ENCODE measurements at regions not wholly inside any gene's neighbourhood (a gene's known extent, or its start where the extent isn't known, plus 50 kb on each side); places are given as distances from the start of the nearest gene placed in this dataset.
"Not testable (repeated sequence)": the region's sequence is repeated elsewhere in the genome, so short reads cannot be mapped to it uniquely, and the experiment has no call there.

DNA sequence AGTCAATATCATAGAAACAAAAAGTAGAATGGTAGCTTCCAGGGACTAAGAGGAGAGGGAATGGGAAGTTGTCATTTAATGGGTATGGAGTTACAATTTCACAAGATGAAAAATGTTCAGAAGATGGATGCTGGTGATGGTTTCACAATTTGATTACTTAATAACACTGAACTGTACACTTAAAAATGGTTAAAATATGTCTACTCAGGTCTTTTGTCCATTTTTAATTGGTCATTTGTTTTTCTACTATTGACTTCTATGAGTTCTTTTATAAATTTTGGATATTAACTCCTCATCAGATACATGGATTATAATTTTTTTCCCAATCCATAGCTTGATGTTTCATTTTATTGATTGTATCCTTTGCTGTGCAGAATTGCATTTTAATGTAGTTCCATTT is 275.5 kb downstream of the AKAIN1 start:
- TF ChIP-seq, protein P1, sequence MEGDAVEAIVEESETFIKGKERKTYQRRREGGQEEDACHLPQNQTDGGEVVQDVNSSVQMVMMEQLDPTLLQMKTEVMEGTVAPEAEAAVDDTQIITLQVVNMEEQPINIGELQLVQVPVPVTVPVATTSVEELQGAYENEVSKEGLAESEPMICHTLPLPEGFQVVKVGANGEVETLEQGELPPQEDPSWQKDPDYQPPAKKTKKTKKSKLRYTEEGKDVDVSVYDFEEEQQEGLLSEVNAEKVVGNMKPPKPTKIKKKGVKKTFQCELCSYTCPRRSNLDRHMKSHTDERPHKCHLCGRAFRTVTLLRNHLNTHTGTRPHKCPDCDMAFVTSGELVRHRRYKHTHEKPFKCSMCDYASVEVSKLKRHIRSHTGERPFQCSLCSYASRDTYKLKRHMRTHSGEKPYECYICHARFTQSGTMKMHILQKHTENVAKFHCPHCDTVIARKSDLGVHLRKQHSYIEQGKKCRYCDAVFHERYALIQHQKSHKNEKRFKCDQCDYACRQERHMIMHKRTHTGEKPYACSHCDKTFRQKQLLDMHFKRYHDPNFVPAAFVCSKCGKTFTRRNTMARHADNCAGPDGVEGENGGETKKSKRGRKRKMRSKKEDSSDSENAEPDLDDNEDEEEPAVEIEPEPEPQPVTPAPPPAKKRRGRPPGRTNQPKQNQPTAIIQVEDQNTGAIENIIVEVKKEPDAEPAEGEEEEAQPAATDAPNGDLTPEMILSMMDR (IDR thresholded peaks at IDR 0.05) = no peak
- no peak overlapping the region for H3K4me3 ChIP-seq
- intact Hi-C loops (cut with DNase I) = no loop called here
- no peaks in the 10 kb centered on the region for H3K9me3 ChIP-seq
- H3K4me1 ChIP-seq = no peaks in the 10 kb centered on the region
- no peak overlapping the region for H3K27ac ChIP-seq
- DNase-seq = no peak
- no peak for ATAC-seq
- no peaks in the 10 kb centered on the region for H3K36me3 ChIP-seq
- no peaks in the 10 kb centered on the region for H3K27me3 ChIP-seq (ENCODE audit: low read depth)

DNA sequence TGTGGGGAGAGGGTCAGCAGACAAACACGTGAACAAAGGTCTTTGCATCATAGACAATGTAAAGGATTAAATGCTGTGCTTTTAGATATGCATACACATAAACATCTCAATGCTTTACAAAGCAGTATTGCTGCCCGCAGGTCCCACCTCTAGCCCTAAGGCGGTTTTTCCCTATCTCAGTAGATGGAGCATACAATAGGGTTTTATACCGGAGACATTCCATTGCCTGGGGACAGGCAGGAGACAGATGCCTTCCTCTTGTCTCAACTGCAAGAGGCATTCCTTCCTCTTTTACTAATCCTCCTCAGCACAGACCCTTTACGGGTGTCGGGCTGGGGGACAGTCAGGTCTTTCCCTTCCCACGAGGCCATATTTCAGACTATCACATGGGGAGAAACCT is 279.5 kb downstream of the AKAIN1 start:
- intact Hi-C loops (cut with DNase I); H3K36me3 ChIP-seq; DNase-seq; H3K27me3 ChIP-seq (ENCODE audit: low read depth); H3K27ac ChIP-seq; H3K4me1 ChIP-seq; H3K9me3 ChIP-seq; ATAC-seq; H3K4me3 ChIP-seq: not testable (repeated sequence)

DNA sequence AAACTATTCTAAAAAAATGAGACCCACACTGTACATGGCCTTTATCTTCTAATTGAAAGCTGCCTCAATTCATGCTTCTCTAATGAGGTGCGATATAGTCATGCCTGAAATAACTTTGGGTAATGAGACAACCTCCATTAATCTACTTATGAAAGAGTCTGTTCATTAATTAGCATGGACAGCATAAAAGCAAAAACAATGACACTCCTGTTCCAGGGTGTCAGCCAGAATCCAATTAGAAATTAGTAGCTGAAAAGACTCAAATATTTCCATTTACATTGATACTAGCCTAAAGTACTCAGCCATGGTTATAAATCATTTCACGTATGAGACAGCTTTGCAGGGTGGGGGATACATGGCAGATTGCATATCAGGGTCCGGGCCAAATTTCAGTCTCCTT is 288.7 kb downstream of the AKAIN1 start:
- Histone ChIP-seq H3K9me3 (no peaks in the 10 kb centered on the region), H3K36me3 (no peaks in the 10 kb centered on the region)

DNA sequence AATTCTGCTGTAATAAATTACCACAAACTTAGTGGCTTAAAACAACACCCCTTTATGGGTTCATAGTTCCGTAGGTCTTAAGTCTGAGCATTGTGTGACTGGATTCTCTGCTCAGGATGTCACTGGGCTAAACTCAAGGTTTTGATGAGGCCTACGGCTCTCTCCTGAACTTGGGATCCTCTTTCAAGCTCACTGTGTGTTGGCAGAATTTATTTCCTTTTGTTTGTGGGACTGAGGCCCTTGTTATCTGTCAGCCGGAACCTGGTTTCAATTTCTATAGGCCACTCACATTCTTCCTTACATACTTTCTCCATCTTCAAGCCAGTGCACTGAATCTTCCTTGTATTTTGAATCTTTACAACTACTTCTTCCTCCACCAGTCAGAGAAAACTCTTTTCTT is 290.2 kb downstream of the AKAIN1 start:
- no peaks in the 10 kb centered on the region for H3K36me3 ChIP-seq
- DNase-seq = no peak
- no peak overlapping the region for H3K4me3 ChIP-seq
- H3K27ac ChIP-seq = no peak overlapping the region
- no peak for ATAC-seq
- no peaks in the 10 kb centered on the region for H3K9me3 ChIP-seq
- intact Hi-C loops (cut with DNase I) = no loop called here
- no peaks in the 10 kb centered on the region for H3K4me1 ChIP-seq
- H3K27me3 ChIP-seq (ENCODE audit: low read depth) = no peaks in the 10 kb centered on the region
- TF ChIP-seq, protein P1 (IDR thresholded peaks at IDR 0.05) = no peak

More for the DNA sequence above, 288.7 kb downstream of the AKAIN1 start:
- intact Hi-C loops (cut with DNase I) = no loop called here
- H3K27me3 ChIP-seq (ENCODE audit: low read depth) = no peaks in the 10 kb centered on the region
- TF ChIP-seq, protein P1 (IDR thresholded peaks at IDR 0.05) = no peak
- H3K4me1 ChIP-seq = no peaks in the 10 kb centered on the region
- no peak overlapping the region for H3K4me3 ChIP-seq
- ATAC-seq = no peak
- H3K27ac ChIP-seq = no peak overlapping the region
- DNase-seq = no peak

DNA sequence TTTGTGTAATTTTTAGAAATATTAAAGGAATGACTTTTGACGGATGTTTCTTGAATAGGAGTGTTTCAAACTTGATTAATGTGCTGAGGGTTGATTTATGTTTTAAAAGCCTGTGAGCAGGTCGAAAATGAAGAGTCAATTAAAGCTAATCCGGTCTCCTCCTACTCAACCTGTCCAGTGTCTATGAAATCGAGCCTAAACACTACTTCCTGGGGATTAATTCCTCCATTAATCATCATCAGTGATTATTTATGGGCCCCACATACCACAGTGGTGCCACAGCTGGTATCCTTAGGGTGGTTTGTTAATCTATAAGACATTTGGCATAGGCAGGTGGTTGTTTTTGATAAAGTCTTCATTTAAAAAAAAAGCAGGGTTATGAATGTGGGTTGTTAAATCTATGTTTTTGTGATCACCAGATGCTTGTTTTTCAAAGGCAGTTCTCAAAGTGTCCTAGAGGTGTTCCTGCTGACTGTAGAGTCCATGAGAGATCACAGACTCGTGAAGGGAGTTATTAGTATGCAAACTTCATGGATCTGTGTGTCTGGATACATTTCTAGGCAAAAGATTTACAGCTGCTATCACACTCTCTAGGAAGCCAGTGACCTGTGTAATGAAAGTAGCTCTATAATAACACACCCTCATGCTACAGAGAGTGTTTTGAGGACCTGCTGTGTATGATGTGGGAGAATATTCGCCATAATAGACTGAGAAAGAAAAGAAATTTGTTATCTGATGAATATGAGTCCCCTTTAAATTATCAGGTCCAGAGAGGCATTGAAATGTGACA is 308.6 kb downstream of the AKAIN1 start:
- Histone ChIP-seq H3K4me1 (no peaks in the 10 kb centered on the region), H3K27me3 (ENCODE audit: low read depth) (no peaks in the 10 kb centered on the region), H3K4me3 (no peak overlapping the region), H3K9me3 (peaks cover 11% of the 10 kb centered on the region), H3K27ac (no peak overlapping the region), H3K36me3 (no peaks in the 10 kb centered on the region)
- TF ChIP-seq, protein P1 (IDR thresholded peaks at IDR 0.05) = no peak
- DNase-seq (no peak), ATAC-seq (no peak)
- intact Hi-C loops (cut with DNase I) = no loop called here

DNA sequence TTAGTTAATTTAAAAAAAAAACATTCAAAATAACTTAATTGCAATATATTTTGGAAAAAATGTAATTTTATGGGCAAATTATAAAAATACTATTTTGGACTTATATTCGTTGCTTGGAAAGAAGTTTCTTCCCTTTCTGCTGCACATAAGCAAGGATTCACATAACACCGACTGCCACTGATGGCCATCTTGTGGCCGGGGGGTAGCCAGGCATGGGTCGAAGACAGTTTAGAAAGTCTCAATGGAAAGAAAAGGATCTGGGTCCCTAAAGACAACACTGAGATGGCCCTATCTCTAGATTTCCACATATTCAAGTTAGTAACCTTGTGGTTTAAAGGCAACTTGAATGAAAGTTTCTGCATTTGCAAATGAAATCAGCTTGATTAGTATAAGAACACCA is 318.6 kb downstream of the AKAIN1 start:
- intact Hi-C loops (cut with DNase I) = no loop called here
- TF ChIP-seq, protein P1 (IDR thresholded peaks at IDR 0.05) = no peak
- no peak for DNase-seq
- Histone ChIP-seq H3K36me3 (no peaks in the 10 kb centered on the region), H3K4me3 (no peak overlapping the region), H3K27ac (no peak overlapping the region), H3K4me1 (no peaks in the 10 kb centered on the region), H3K27me3 (ENCODE audit: low read depth) (no peaks in the 10 kb centered on the region), H3K9me3 (peaks cover 3% of the 10 kb centered on the region)
- no peak for ATAC-seq
